Gastroesophageal sphincter (tissue), 4 donors: ENCODE measurements at regions not wholly inside any gene's neighbourhood (a gene's known extent, or its start where the extent isn't known, plus 50 kb on each side); places are given as distances from the start of the nearest gene placed in this dataset.

Experiments
- ATAC-seq: fragments of 150-250 bp; one replicate; pipeline ENCODE4 v1.9.1; 2016; ENCODE audit warnings: mild to moderate bottlenecking, moderate library complexity
- H3K27ac ChIP-seq, 4 donors: fragments of 200-600 bp; sonication (generic) in 3 of 4; 1 replicate in 3 of 4; 2 replicates in 1 of 4; pipeline ENCODE4 v1.5.1; 2016 to 2019
- H3K27me3 ChIP-seq: fragments of 200-600 bp; sonication (generic); one replicate; pipeline ENCODE4 v1.5.1; 2019
- H3K36me3 ChIP-seq, 2 donors: fragments of 200-600 bp; sonication (generic); one replicate each; pipeline ENCODE4 v1.5.1; 2019; ENCODE audit warnings: control low read depth in 1 of 2
- H3K4me1 ChIP-seq, 3 donors: fragments of 200-600 bp; sonication (generic); 1 replicate in 2 of 3; 2 replicates in 1 of 3; pipeline ENCODE4 v1.5.1; 2016 to 2019; ENCODE audit warnings: control low read depth in 2 of 3
- H3K4me3 ChIP-seq, 2 donors: fragments of 200-600 bp; sonication (generic); one replicate each; pipeline ENCODE4 v1.5.1; 2019; ENCODE audit warnings: mild to moderate bottlenecking in 1 of 2, moderate library complexity in 1 of 2
- H3K9me3 ChIP-seq, 3 donors: fragments of 200-600 bp; sonication (generic); one replicate each; pipeline ENCODE4 v1.5.1; 2017 to 2019; ENCODE audit warnings: control low read depth in 2 of 3
- CTCF ChIP-seq, 4 experiments: fragments of 200-600 bp in 2 of 4; fragments of 450-650 bp in 2 of 4; sonication (generic) in 1 of 4; IDR thresholded peaks; one replicate each; pipeline ENCODE4 v1.5.1; 2017 to 2019; ENCODE audit warnings: antibody characterized with exemption in 4 of 4, mild to moderate bottlenecking in 2 of 4, moderate library complexity in 2 of 4
- EP300 ChIP-seq: sonication (generic); formaldehyde crosslinking; IDR thresholded peaks from one replicate; pipeline ENCODE4 v1.6.1; 2017; ENCODE audit warnings: antibody characterized with exemption, mild to moderate bottlenecking
- POLR2A ChIP-seq, 2 donors: fragments of 450-650 bp; IDR thresholded peaks; one replicate each; pipeline ENCODE4 v1.6.1; 2017; ENCODE audit warnings: antibody characterized with exemption in 2 of 2, mild to moderate bottlenecking in 2 of 2, moderate library complexity in 1 of 2
- POLR2AphosphoS5 ChIP-seq: sonication (generic); formaldehyde crosslinking; IDR thresholded peaks from one replicate; pipeline ENCODE4 v1.6.1; 2017; ENCODE audit warnings: antibody characterized with exemption
- WGBS, 2 donors: methylation state at CpG; one replicate each; pipeline ENCODE4 v1.1.5; 2018; ENCODE audit warnings: low coverage in 1 of 2; 5-methylcytosine and 5-hydroxymethylcytosine counted together

GRCh38 chr5:8570528-8570927 is 701.6 kb downstream of the MTRR start:
- Histone ChIP-seq H3K36me3 (no peaks in the 10 kb centered on the region), H3K27ac (no peak overlapping the region), H3K9me3 (no peaks in the 10 kb centered on the region), H3K4me3 (no peak overlapping the region), H3K4me1 (no peaks in the 10 kb centered on the region), H3K27me3 (no peaks in the 10 kb centered on the region)
- no peak for TF ChIP-seq CTCF (IDR thresholded peaks at IDR 0.05)
- TF ChIP-seq POLR2A (IDR thresholded peaks at IDR 0.05): no peak
- no peak for TF ChIP-seq POLR2AphosphoS5
- TF ChIP-seq EP300: no peak
- 38 to 50% methylated on average over 3 of the region's 3 CpGs for WGBS, 2 donors
- no peak for ATAC-seq

DNA sequence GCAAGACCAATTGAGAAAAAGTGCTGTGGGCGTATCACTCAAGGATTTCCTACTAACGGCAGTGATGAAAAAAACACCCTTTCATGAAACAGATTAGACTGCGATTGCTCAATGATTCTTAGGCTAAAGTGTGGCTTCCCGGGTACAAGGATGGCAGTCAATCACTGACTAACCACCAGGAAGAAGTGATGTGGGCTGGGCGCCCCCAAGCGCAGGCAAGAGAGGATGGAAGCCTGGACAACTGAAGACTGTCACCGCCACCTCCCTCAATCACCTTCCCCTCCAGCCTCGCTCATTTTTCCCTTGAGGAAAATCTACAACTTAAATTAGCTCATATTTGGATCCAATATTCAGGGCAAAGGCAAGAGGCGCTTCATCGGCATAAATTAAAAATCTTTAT is 707.2 kb downstream of the MTRR start:
- no peaks in the 10 kb centered on the region for H3K4me1 ChIP-seq
- no peak overlapping the region for H3K4me3 ChIP-seq
- H3K9me3 ChIP-seq: no peaks in the 10 kb centered on the region
- H3K27me3 ChIP-seq: peaks cover 3% of the 10 kb centered on the region
- WGBS, 2 donors: 71 to 75% methylated on average over 3 to 9 of the region's 10 CpGs
- TF ChIP-seq EP300 (no peak), POLR2AphosphoS5 (no peak), POLR2A (IDR thresholded peaks at IDR 0.05) (no peak), CTCF (IDR thresholded peaks at IDR 0.05) (no peak)
- no peaks in the 10 kb centered on the region for H3K36me3 ChIP-seq
- H3K27ac ChIP-seq: no peak overlapping the region
- ATAC-seq: no peak

DNA sequence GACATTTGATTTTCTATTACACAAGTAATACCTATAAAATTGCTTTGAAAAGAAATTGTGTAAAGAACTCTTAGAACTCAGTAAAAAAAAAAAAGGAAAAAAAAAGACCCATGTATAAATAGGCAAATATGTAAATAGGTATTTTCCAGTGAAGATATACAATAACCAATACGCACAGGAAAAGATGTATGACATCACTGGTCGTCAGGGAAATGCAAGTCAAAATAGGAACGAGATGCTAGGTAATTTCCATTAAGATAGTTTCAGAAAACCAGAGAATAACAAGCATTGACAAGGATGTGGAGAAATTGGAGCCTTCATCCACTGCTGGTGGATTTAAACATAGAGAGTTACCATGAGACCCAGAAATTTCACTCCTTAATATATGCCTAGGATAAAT is 708.8 kb downstream of the MTRR start:
- H3K27me3 ChIP-seq: peaks cover 6% of the 10 kb centered on the region
- ATAC-seq: no peak
- H3K4me1 ChIP-seq: no peaks in the 10 kb centered on the region
- H3K36me3 ChIP-seq: no peaks in the 10 kb centered on the region
- H3K9me3 ChIP-seq: no peaks in the 10 kb centered on the region
- TF ChIP-seq POLR2AphosphoS5: no peak
- no peak for TF ChIP-seq CTCF (IDR thresholded peaks at IDR 0.05)
- TF ChIP-seq EP300: no peak
- TF ChIP-seq POLR2A (IDR thresholded peaks at IDR 0.05): no peak
- 68 to 85% methylated on average over 3 of the region's 3 CpGs for WGBS, 2 donors
- no peak overlapping the region for H3K4me3 ChIP-seq
- H3K27ac ChIP-seq: no peak overlapping the region

DNA sequence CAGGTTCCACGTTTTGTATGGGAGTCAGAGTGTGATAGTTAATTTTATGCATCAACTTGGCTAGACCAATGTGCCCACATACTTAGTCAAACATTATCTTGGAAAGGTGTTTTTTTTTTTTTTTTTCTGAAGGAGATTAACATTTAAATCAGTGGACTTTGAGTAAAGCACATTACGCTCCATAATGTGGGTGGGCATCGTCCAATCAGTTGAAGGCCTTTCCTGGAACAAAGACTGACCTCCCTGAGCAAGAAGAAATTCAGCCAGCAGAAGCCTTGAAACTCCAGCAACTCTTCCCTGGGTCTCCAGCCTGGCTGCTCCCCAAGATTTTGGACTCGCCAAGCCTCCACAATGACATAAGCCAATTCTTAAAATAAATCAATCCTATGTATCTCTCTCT is 711.4 kb downstream of the MTRR start:
- ATAC-seq: no peak
- H3K27ac ChIP-seq: no peak overlapping the region
- no peak for TF ChIP-seq POLR2A (IDR thresholded peaks at IDR 0.05)
- TF ChIP-seq EP300: no peak
- TF ChIP-seq CTCF (IDR thresholded peaks at IDR 0.05): no peak
- no peak for TF ChIP-seq POLR2AphosphoS5
- H3K27me3 ChIP-seq: peaks cover 6% of the 10 kb centered on the region
- WGBS, 2 donors: 67 to 80% methylated on average over 1 to 3 of the region's 4 CpGs
- H3K4me3 ChIP-seq: no peak overlapping the region
- H3K4me1 ChIP-seq: no peaks in the 10 kb centered on the region
- H3K36me3 ChIP-seq: no peaks in the 10 kb centered on the region
- H3K9me3 ChIP-seq: no peaks in the 10 kb centered on the region

DNA sequence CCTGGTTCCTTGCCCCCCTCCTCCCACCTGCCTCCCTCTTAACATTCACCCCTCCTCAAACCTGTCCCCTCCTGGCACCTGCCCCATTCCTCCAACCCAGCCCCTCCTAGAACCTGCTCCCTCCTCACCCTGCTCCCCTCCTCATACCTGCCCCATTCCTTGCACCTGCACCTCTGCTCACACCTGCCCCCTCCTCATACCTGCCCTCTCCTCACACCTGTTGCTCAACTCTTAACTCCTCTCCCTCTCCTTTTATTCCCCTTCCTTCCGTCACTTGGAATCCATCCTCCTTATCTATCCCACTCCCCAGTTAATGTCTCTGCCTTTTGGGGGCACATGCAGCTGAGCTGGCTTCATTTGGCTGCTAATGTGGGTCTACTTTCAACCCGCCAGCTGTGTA is 712.1 kb downstream of the MTRR start:
- Histone ChIP-seq H3K4me3 (no peak overlapping the region), H3K36me3 (no peaks in the 10 kb centered on the region), H3K9me3 (no peaks in the 10 kb centered on the region), H3K4me1 (no peaks in the 10 kb centered on the region), H3K27ac (no peak overlapping the region), H3K27me3 (peaks cover 6% of the 10 kb centered on the region)
- no peak for ATAC-seq
- 55 to 77% methylated on average over 2 of the region's 2 CpGs for WGBS, 2 donors
- TF ChIP-seq POLR2AphosphoS5: no peak
- TF ChIP-seq EP300: no peak
- TF ChIP-seq POLR2A (IDR thresholded peaks at IDR 0.05): no peak
- TF ChIP-seq CTCF (IDR thresholded peaks at IDR 0.05): no peak
